ENCODE measurements at regions not wholly inside any gene's neighbourhood (a gene's known extent, or its start where the extent isn't known, plus 50 kb on each side); places are given as distances from the start of the nearest gene placed in this dataset.

DNA sequence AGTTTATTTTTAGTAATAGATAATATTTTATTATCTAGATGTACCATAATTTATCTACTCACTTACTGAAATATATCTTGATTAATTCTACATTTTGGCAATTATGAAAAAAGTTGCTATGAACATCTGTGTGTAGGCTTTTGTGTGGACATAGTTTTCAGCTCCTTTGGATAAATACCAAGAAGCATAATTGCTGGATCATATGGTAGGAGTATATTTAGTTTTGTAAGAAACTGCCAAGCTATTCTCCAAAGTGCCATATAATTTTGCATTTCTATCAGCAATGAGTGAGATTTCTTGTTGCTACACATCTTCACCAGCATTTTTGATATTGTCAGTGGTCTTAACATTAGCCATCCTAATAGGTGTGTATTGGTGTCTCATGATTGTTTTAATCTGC is 882.6 kb upstream of the GRIA3 start:
- TF ChIP-seq, protein P1, sequence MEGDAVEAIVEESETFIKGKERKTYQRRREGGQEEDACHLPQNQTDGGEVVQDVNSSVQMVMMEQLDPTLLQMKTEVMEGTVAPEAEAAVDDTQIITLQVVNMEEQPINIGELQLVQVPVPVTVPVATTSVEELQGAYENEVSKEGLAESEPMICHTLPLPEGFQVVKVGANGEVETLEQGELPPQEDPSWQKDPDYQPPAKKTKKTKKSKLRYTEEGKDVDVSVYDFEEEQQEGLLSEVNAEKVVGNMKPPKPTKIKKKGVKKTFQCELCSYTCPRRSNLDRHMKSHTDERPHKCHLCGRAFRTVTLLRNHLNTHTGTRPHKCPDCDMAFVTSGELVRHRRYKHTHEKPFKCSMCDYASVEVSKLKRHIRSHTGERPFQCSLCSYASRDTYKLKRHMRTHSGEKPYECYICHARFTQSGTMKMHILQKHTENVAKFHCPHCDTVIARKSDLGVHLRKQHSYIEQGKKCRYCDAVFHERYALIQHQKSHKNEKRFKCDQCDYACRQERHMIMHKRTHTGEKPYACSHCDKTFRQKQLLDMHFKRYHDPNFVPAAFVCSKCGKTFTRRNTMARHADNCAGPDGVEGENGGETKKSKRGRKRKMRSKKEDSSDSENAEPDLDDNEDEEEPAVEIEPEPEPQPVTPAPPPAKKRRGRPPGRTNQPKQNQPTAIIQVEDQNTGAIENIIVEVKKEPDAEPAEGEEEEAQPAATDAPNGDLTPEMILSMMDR (IDR thresholded peaks at IDR 0.05; ENCODE audit: low read depth, low read length, missing input control): no peak
- TF ChIP-seq, protein P2, sequence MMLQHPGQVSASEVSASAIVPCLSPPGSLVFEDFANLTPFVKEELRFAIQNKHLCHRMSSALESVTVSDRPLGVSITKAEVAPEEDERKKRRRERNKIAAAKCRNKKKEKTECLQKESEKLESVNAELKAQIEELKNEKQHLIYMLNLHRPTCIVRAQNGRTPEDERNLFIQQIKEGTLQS (IDR thresholded peaks at IDR 0.05): no peak
- TF ChIP-seq JUND (IDR thresholded peaks at IDR 0.05) (no peak), GABPA (IDR thresholded peaks at IDR 0.05 in 1 of 2, conservative IDR thresholded peaks at IDR 0.05 in 1 of 2) (no peak)
- TF ChIP-seq, protein P3, sequence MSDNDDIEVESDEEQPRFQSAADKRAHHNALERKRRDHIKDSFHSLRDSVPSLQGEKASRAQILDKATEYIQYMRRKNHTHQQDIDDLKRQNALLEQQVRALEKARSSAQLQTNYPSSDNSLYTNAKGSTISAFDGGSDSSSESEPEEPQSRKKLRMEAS (IDR thresholded peaks at IDR 0.05): no peak
